22Rv1 (cell line): ENCODE measurements at regions not wholly inside any gene's neighbourhood (a gene's known extent, or its start where the extent isn't known, plus 50 kb on each side); places are given as distances from the start of the nearest gene placed in this dataset.

Experiments used
- CTCF ChIP-seq: fragments of 450-650 bp; IDR thresholded peaks from 2 replicates; pipeline ENCODE4 v1.5.1; 2017; ENCODE audit warnings: mild to moderate bottlenecking
- ZFX ChIP-seq: fragments of 450-650 bp; IDR thresholded peaks from 2 replicates; pipeline ENCODE4 v1.6.1; 2017; ENCODE audit warnings: antibody characterized with exemption, borderline replicate concordance

- TF ChIP-seq CTCF (no peak), ZFX (no peak)
Measured at GRCh38 chr7:50214771-50215170, 89.7 kb upstream of the IKZF1 start.
